Right atrium auricular region (tissue), 2 donors: ENCODE measurements at regions not wholly inside any gene's neighbourhood (a gene's known extent, or its start where the extent isn't known, plus 50 kb on each side); places are given as distances from the start of the nearest gene placed in this dataset.

Experiments
- DNase-seq: peaks from one replicate; pipeline ENCODE4 v3.0.0-alpha.2; 2019; ENCODE audit warnings: low spot score
- H3K27ac ChIP-seq, 2 donors: fragments of 200-600 bp; sonication (generic); 1 replicate in 1 of 2; 2 replicates in 1 of 2; pipeline ENCODE4 v1.5.1; 2016 to 2019
- H3K27me3 ChIP-seq, 2 donors: fragments of 200-600 bp; sonication (generic); one replicate each; pipeline versions ENCODE4 v1.5.1 to v1.6.0; 2017 to 2019
- H3K36me3 ChIP-seq: fragments of 200-600 bp; sonication (generic); one replicate; pipeline ENCODE4 v1.5.1; 2016
- H3K4me1 ChIP-seq, 2 donors: fragments of 200-600 bp; sonication (generic); one replicate each; pipeline versions ENCODE4 v1.5.1 to v1.6.0; 2017 to 2019
- H3K4me3 ChIP-seq, 2 donors: fragments of 200-600 bp; sonication (generic); 1 replicate in 1 of 2; 2 replicates in 1 of 2; pipeline ENCODE4 v1.5.1; 2017 to 2019; ENCODE audit warnings: mild to moderate bottlenecking in 1 of 2, moderate library complexity in 1 of 2
- H3K9me3 ChIP-seq, 2 donors: fragments of 200-600 bp; sonication (generic); one replicate each; pipeline ENCODE4 v1.5.1; 2019
- CTCF ChIP-seq, 2 donors: fragments of 200-600 bp; sonication (generic); IDR thresholded peaks; one replicate each; pipeline ENCODE4 v1.5.1; 2019; ENCODE audit warnings: antibody characterized with exemption in 2 of 2

GRCh38 chr2:56918790-56919189 is 735.0 kb downstream of the CCDC85A start:
- H3K4me3 ChIP-seq = no peak overlapping the region
- H3K27ac ChIP-seq = no peak overlapping the region
- H3K27me3 ChIP-seq = no peaks in the 10 kb centered on the region
- H3K36me3 ChIP-seq = no peaks in the 10 kb centered on the region
- DNase-seq = no peak
- H3K4me1 ChIP-seq = no peaks in the 10 kb centered on the region
- peaks cover 0 to 7% of the 10 kb centered on the region in 2 donors for H3K9me3 ChIP-seq
- no peak for TF ChIP-seq CTCF (IDR thresholded peaks at IDR 0.05)

- H3K27ac ChIP-seq = no peak overlapping the region
- no peak overlapping the region for H3K4me3 ChIP-seq
- H3K36me3 ChIP-seq = no peaks in the 10 kb centered on the region
- TF ChIP-seq CTCF (IDR thresholded peaks at IDR 0.05) = no peak
- DNase-seq = no peak
- no peaks in the 10 kb centered on the region for H3K4me1 ChIP-seq
- H3K9me3 ChIP-seq = no peaks in the 10 kb centered on the region
- H3K27me3 ChIP-seq = no peaks in the 10 kb centered on the region
Observed at GRCh38 chr2:56933976-56934375, 750.2 kb downstream of the CCDC85A start.

GRCh38 chr2:56934866-56935265 is 751.1 kb downstream of the CCDC85A start:
- no peaks in the 10 kb centered on the region for H3K36me3 ChIP-seq
- no peak for TF ChIP-seq CTCF (IDR thresholded peaks at IDR 0.05)

GRCh38 chr2:56940054-56940453 is 756.3 kb downstream of the CCDC85A start:
- Histone ChIP-seq H3K27me3 (no peaks in the 10 kb centered on the region), H3K36me3 (no peaks in the 10 kb centered on the region), H3K9me3 (no peaks in the 10 kb centered on the region), H3K4me3 (no peak overlapping the region), H3K4me1 (no peaks in the 10 kb centered on the region), H3K27ac (no peak overlapping the region)
- DNase-seq = no peak
- TF ChIP-seq CTCF (IDR thresholded peaks at IDR 0.05) = no peak

More at GRCh38 chr2:56934866-56935265, 751.1 kb downstream of the CCDC85A start:
- no peak for DNase-seq
- Histone ChIP-seq H3K27me3 (no peaks in the 10 kb centered on the region), H3K9me3 (no peaks in the 10 kb centered on the region), H3K4me1 (no peaks in the 10 kb centered on the region), H3K27ac (no peak overlapping the region), H3K4me3 (no peak overlapping the region)

- no peaks in the 10 kb centered on the region for H3K27me3 ChIP-seq
- peaks cover 0 to 3% of the 10 kb centered on the region in 2 donors for H3K9me3 ChIP-seq
- no peaks in the 10 kb centered on the region for H3K4me1 ChIP-seq
- TF ChIP-seq CTCF (IDR thresholded peaks at IDR 0.05) = no peak
- no peak overlapping the region for H3K27ac ChIP-seq
- H3K4me3 ChIP-seq = no peak overlapping the region
- DNase-seq = no peak
- no peaks in the 10 kb centered on the region for H3K36me3 ChIP-seq
Observed at GRCh38 chr2:56952871-56953270, 769.1 kb downstream of the CCDC85A start.

- H3K9me3 ChIP-seq = no peaks in the 10 kb centered on the region
- H3K4me3 ChIP-seq = no peak overlapping the region
- no peak for DNase-seq
- no peaks in the 10 kb centered on the region for H3K36me3 ChIP-seq
- H3K27ac ChIP-seq = no peak overlapping the region
- no peaks in the 10 kb centered on the region for H3K27me3 ChIP-seq
- no peak for TF ChIP-seq CTCF (IDR thresholded peaks at IDR 0.05)
- no peaks in the 10 kb centered on the region for H3K4me1 ChIP-seq
Observed at GRCh38 chr2:56960581-56960980, 776.8 kb downstream of the CCDC85A start.
